Thoracic aorta (tissue), 2 donors: ENCODE measurements at regions not wholly inside any gene's neighbourhood (a gene's known extent, or its start where the extent isn't known, plus 50 kb on each side); places are given as distances from the start of the nearest gene placed in this dataset.

Experiments used
- ATAC-seq: fragments of 150-250 bp; one replicate; pipeline ENCODE4 v1.8.0; 2017; ENCODE audit warnings: low read depth; ENCODE audit not compliant: insufficient number of reproducible peaks, low FRiP score
- DNase-seq: peaks from one replicate; pipeline ENCODE4 v3.0.0-alpha.2; 2020; ENCODE audit warnings: low spot score
- H3K27ac ChIP-seq, 2 donors: fragments of 200-600 bp; sonication (generic); 1 replicate in 1 of 2; 2 replicates in 1 of 2; pipeline ENCODE4 v1.5.1; 2016; ENCODE audit warnings: mild to moderate bottlenecking in 2 of 2, moderate library complexity in 2 of 2
- H3K27me3 ChIP-seq: fragments of 200-600 bp; sonication (generic); replicated peaks from 2 replicates; pipeline ENCODE4 v1.6.0; 2016; ENCODE audit warnings: mild to moderate bottlenecking; ENCODE audit not compliant: insufficient read depth
- H3K36me3 ChIP-seq: fragments of 200-600 bp; sonication (generic); one replicate; pipeline ENCODE4 v1.5.1; 2016
- H3K4me1 ChIP-seq, 2 donors: fragments of 200-600 bp; sonication (generic); 1 replicate in 1 of 2; 2 replicates in 1 of 2; pipeline versions ENCODE4 v1.5.1 to v1.6.0; 2016; ENCODE audit warnings: low read depth in 2 of 2, mild to moderate bottlenecking in 1 of 2; ENCODE audit not compliant: control insufficient read depth in 1 of 2
- H3K4me3 ChIP-seq: fragments of 200-600 bp; sonication (generic); 2 replicates; pipeline ENCODE4 v1.5.1; 2016; ENCODE audit warnings: mild to moderate bottlenecking
- H3K9me3 ChIP-seq: fragments of 200-600 bp; sonication (generic); 2 replicates; pipeline ENCODE4 v1.5.1; 2016
- TF ChIP-seq, protein P1 (sequence below): fragments of 200-600 bp; sonication (generic); IDR thresholded peaks from one replicate; pipeline ENCODE4 v1.5.1; 2019; ENCODE audit warnings: antibody characterized with exemption

DNA sequence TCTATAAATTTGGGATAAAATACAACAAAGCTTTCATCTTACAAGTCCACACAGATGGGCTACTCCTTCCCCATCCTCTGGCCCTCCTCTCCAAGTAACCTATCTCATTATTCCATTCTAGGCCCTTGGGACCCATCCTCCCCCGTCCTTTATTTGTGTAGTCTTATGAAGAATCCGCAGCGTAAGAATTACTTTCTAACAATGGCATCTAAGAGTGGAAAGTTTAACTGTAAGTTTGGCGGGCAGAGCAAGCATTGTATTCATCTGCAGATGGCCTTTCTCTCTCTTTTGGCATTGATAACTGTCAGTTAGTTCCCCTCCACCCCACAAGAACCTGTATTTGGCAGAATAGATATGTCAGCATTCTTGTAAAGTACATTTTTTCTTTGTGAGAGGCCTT, 91.9 kb upstream of the TSPAN2 start:
- H3K4me3 ChIP-seq: no peak overlapping the region
- H3K4me1 ChIP-seq: peaks cover 7 to 29% of the 10 kb centered on the region in 2 donors
- no peaks in the 10 kb centered on the region for H3K9me3 ChIP-seq
- DNase-seq: no peak
- no peak overlapping the region for H3K27ac ChIP-seq
- TF ChIP-seq, protein P1, sequence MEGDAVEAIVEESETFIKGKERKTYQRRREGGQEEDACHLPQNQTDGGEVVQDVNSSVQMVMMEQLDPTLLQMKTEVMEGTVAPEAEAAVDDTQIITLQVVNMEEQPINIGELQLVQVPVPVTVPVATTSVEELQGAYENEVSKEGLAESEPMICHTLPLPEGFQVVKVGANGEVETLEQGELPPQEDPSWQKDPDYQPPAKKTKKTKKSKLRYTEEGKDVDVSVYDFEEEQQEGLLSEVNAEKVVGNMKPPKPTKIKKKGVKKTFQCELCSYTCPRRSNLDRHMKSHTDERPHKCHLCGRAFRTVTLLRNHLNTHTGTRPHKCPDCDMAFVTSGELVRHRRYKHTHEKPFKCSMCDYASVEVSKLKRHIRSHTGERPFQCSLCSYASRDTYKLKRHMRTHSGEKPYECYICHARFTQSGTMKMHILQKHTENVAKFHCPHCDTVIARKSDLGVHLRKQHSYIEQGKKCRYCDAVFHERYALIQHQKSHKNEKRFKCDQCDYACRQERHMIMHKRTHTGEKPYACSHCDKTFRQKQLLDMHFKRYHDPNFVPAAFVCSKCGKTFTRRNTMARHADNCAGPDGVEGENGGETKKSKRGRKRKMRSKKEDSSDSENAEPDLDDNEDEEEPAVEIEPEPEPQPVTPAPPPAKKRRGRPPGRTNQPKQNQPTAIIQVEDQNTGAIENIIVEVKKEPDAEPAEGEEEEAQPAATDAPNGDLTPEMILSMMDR: no peak
- no peaks in the 10 kb centered on the region for H3K36me3 ChIP-seq
- H3K27me3 ChIP-seq: no peaks in the 10 kb centered on the region
- no peak for ATAC-seq

DNA sequence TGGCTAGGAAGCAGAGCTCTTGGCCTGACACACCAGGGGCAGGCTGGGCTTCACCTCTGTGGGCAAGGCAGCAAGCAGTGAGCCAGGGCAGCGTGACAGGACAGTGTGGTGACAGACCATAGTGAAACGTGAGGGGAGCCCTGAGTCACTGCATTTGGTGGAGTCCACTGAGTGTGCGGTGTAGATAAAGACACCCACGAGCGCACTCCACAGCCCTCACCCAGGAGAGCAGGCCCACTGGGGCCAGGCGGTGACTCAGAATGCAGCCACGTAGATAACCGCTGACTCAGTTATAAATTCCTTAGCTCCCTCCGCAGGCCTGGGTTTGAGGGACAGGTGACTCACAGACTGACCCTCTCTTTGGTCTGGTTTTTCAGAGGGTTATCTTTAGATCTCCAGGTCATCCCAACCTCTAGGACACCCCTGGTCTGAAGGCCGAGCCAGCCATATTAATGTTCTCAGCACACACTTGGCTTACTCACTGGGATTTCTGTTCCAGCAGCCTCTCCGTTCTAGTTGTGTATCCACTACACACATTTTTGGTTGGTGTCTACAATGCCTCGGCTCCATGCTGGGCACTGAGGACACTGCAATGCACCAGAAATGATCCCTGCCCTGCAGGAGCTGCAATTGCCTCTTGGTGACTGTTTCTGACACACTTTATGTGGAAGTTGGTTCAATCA, 90.2 kb upstream of the TSPAN2 start:
- peaks cover 3 to 15% of the 10 kb centered on the region in 2 donors for H3K4me1 ChIP-seq
- no peak overlapping the region for H3K4me3 ChIP-seq
- peak; percentile 39 for ATAC-seq
- DNase-seq: no peak
- H3K27me3 ChIP-seq: no peaks in the 10 kb centered on the region
- H3K9me3 ChIP-seq: no peaks in the 10 kb centered on the region
- TF ChIP-seq, protein P1: no peak
- H3K27ac ChIP-seq: no peak overlapping the region
- no peaks in the 10 kb centered on the region for H3K36me3 ChIP-seq

DNA sequence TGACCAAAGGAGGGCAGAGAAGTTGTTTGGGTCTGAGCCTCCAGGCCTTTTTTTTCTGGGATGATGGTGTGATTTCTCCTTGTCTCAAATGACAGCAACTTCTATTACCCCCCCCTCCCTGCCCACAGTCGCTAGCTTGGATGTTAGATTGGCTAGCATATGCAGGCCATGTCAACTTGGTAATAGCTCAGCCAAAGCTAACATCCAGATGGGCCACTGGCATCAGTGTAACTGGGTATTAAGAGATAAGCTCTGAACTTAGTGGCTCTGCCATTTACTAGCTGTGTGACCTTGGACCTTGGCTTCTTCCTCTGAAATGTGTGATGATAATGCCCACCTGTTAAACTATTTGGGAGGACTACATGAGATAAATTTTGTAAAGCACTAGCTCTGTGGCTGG, 86.9 kb upstream of the TSPAN2 start:
- H3K27me3 ChIP-seq: no peaks in the 10 kb centered on the region
- no peak overlapping the region for H3K4me3 ChIP-seq
- ATAC-seq: no peak
- TF ChIP-seq, protein P1: no peak
- no peaks in the 10 kb centered on the region for H3K36me3 ChIP-seq
- no peak for DNase-seq
- no peaks in the 10 kb centered on the region for H3K9me3 ChIP-seq
- no peaks in the 10 kb centered on the region for H3K4me1 ChIP-seq
- no peak overlapping the region for H3K27ac ChIP-seq

DNA sequence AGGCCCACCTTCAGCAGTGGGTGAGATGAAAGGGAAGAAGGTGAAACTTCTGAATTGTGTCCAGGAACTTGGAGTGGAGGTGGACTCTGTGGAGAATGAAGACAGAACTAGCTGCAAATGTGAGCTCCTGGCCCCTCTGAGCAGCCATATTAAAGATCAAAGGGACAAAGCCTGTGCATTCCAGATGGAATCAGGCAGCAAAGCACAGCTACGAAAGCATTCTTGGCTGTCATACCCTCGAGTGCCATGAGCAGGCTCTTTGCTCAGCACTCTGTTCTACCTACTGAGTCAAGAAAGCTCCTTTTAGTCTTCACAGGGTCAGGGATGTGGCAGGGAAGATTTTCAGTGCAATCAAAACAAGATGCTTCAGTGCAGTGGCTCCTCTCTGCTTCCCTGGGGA, 86.3 kb upstream of the TSPAN2 start:
- DNase-seq (no peak), ATAC-seq (no peak)
- Histone ChIP-seq H3K27me3 (no peaks in the 10 kb centered on the region), H3K4me1 (no peaks in the 10 kb centered on the region), H3K36me3 (no peaks in the 10 kb centered on the region), H3K27ac (no peak overlapping the region), H3K9me3 (no peaks in the 10 kb centered on the region), H3K4me3 (no peak overlapping the region)
- TF ChIP-seq, protein P1: no peak

DNA sequence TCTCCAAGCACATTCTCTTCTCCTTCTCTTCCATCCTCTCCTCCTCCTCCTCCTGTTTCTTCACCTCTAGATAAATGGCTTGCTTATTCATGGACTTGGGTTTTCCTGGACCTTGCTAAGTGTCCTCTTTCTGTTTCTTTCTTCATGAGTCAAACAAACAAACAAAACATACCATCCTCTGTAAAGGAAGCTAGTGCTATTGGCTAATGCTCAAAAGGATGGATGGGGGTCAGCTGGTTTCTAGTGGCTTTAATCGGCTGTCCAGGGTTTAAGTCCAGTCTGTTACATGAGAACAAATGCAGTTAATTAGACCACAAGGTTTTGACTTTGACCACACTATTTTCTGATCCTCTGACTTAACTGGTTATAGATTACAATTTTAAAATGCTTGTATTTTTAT, 83.8 kb upstream of the TSPAN2 start:
- no peak overlapping the region for H3K27ac ChIP-seq
- H3K27me3 ChIP-seq: no peaks in the 10 kb centered on the region
- ATAC-seq: no peak
- no peaks in the 10 kb centered on the region for H3K4me1 ChIP-seq
- no peak overlapping the region for H3K4me3 ChIP-seq
- no peak for DNase-seq
- no peaks in the 10 kb centered on the region for H3K36me3 ChIP-seq
- no peaks in the 10 kb centered on the region for H3K9me3 ChIP-seq
- TF ChIP-seq, protein P1: no peak
